ENCODE measurements at regions not wholly inside any gene's neighbourhood (a gene's known extent, or its start where the extent isn't known, plus 50 kb on each side); places are given as distances from the start of the nearest gene placed in this dataset.
A peak's percentile ranks its signal among the peaks of the same experiment; 100 is the strongest.

DNA sequence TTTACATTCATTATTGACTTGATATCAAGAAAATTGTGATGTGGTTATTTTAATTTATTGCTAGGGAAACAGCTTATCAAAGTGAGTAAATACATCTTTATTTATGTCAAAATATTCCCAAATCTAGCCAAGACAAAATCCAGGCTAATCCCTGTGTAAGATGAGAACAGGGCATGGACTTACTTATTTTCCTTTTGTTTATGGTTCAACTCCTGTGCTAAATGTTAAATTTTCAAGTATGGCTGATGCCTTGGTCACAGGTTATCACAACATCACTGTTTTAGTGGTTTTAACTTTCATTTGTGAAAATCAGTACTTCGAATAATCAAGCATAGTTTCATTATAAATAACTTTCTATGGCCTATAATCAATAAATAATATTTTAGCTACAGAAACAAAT lies 657.0 kb upstream of the SYT4 start:
- no peak for ATAC-seq
- no peak overlapping the region for H3K27ac ChIP-seq
- no peak for DNase-seq
- intact Hi-C loops (cut with DNase I) = no loop called here
- WGBS, 3 donors = 61 to 72% (median 67%) methylated on average over 1 of the region's 1 CpG
- TF ChIP-seq, protein P1, sequence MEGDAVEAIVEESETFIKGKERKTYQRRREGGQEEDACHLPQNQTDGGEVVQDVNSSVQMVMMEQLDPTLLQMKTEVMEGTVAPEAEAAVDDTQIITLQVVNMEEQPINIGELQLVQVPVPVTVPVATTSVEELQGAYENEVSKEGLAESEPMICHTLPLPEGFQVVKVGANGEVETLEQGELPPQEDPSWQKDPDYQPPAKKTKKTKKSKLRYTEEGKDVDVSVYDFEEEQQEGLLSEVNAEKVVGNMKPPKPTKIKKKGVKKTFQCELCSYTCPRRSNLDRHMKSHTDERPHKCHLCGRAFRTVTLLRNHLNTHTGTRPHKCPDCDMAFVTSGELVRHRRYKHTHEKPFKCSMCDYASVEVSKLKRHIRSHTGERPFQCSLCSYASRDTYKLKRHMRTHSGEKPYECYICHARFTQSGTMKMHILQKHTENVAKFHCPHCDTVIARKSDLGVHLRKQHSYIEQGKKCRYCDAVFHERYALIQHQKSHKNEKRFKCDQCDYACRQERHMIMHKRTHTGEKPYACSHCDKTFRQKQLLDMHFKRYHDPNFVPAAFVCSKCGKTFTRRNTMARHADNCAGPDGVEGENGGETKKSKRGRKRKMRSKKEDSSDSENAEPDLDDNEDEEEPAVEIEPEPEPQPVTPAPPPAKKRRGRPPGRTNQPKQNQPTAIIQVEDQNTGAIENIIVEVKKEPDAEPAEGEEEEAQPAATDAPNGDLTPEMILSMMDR (IDR thresholded peaks at IDR 0.05) = no peak
- H3K36me3 ChIP-seq (ENCODE audit: insufficient read depth in 1 of 2, low read depth in 1 of 2) = no peaks in the 10 kb centered on the region
- H3K27me3 ChIP-seq (ENCODE audit: insufficient read depth in 3 of 3, low read length in 2 of 3) = no peaks in the 10 kb centered on the region
- no peak overlapping the region for H3K4me3 ChIP-seq
- no peaks in the 10 kb centered on the region for H3K9me3 ChIP-seq
- H3K4me1 ChIP-seq = no peaks in the 10 kb centered on the region

DNA sequence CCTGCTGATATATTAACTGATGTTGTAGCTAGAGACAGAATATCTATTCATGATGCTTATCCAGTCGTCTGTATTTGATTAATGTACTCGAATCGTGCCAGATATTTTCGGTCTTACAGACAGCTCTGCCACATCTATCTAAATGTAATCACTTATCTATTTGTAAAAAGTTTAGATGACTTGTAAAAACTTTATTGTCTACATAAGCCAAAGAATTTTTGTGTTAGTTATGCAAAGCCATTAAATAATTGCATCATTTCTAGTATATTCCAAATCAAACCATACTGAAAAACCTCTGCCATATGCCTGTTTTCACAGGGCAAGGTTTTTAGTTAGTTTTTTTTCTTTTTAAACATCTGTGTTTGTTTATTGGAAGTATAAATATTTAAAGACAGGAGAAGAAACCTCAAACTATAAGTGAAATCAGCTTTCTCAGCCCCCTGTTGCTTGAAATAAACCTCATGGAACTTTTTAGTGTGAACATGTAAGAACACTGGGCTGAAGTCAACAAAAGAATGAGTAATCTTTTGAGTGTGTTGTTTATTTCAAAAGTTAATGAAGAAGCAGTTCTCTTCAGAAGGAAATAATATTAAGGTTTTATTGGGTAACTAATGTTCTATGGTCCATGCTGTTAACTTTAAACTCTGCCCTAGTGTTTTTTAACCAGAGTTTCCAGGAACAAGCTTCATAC lies 657.6 kb upstream of the SYT4 start:
- Histone ChIP-seq H3K9me3 (no peaks in the 10 kb centered on the region), H3K27me3 (ENCODE audit: insufficient read depth in 3 of 3, low read length in 2 of 3) (no peaks in the 10 kb centered on the region), H3K36me3 (ENCODE audit: insufficient read depth in 1 of 2, low read depth in 1 of 2) (no peaks in the 10 kb centered on the region), H3K4me3 (no peak overlapping the region), H3K27ac (no peak overlapping the region), H3K4me1 (no peaks in the 10 kb centered on the region)
- intact Hi-C loops (cut with DNase I) = no loop called here
- DNase-seq = no peak
- peak in 1 of 4 donors; percentile 46 for ATAC-seq
- WGBS, 3 donors = 60 to 62% (median 62%) methylated on average over 4 of the region's 4 CpGs
- TF ChIP-seq, protein P1 (IDR thresholded peaks at IDR 0.05) = no peak

DNA sequence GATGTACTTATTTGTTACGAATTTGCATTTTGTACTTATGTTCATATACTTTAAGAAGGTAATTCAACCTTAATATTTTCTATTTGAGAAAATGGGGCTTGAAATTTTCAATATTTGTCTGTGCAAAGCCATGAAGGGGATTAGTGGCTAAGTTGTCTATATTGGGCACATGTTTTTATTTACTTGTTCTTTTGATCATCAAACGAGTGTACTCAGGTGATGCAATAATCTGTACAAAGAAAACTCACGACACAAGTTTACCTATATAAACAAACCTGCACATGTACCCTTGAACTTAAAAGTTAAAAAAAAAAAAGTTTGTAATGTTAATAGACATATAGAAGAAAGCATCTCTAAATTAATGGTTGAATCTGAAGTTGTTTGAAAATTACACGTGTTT lies 658.9 kb upstream of the SYT4 start:
- Histone ChIP-seq H3K4me3 (no peak overlapping the region), H3K9me3 (no peaks in the 10 kb centered on the region), H3K36me3 (ENCODE audit: insufficient read depth in 1 of 2, low read depth in 1 of 2) (no peaks in the 10 kb centered on the region), H3K4me1 (no peaks in the 10 kb centered on the region), H3K27me3 (ENCODE audit: insufficient read depth in 3 of 3, low read length in 2 of 3) (no peaks in the 10 kb centered on the region), H3K27ac (no peak overlapping the region)
- TF ChIP-seq, protein P1 (IDR thresholded peaks at IDR 0.05) = no peak
- WGBS, 3 donors = 91 to 92% (median 91%) methylated on average over 4 of the region's 4 CpGs
- no peak for DNase-seq
- ATAC-seq = no peak
- intact Hi-C loops (cut with DNase I) = no loop called here

DNA sequence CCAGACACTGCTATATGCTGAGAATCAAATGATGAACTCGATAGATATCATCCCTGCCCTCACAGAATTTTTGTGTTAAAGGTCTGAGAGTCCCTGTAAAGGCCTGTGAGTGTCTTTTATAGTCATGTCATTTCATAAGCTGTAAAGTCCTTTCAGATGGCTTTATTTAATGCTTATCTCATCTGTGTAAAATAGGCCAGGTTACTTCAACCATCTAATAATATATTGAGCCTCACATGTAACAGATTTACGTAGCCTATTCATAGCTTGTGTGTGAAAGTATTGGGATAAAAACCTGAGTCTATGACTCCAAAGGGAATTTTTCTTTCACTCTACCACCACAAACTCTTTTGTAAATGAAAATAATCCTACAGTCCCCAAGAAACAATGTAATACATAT lies 672.0 kb upstream of the SYT4 start:
- 45 to 59% (median 58%) methylated on average over 2 of the region's 2 CpGs for WGBS, 3 donors
- H3K27me3 ChIP-seq (ENCODE audit: insufficient read depth in 3 of 3, low read length in 2 of 3) = no peaks in the 10 kb centered on the region
- peaks cover 12% of the 10 kb centered on the region for H3K4me1 ChIP-seq
- ATAC-seq (peak; percentile 35 to 96 (median 89)), DNase-seq (no peak)
- no peak overlapping the region for H3K4me3 ChIP-seq
- H3K9me3 ChIP-seq = no peaks in the 10 kb centered on the region
- no peaks in the 10 kb centered on the region for H3K36me3 ChIP-seq (ENCODE audit: insufficient read depth in 1 of 2, low read depth in 1 of 2)
- TF ChIP-seq, protein P1 (IDR thresholded peaks at IDR 0.05) = no peak
- peak overlapping the region; percentile 61 for H3K27ac ChIP-seq
- intact Hi-C loops (cut with DNase I) = no loop called here

DNA sequence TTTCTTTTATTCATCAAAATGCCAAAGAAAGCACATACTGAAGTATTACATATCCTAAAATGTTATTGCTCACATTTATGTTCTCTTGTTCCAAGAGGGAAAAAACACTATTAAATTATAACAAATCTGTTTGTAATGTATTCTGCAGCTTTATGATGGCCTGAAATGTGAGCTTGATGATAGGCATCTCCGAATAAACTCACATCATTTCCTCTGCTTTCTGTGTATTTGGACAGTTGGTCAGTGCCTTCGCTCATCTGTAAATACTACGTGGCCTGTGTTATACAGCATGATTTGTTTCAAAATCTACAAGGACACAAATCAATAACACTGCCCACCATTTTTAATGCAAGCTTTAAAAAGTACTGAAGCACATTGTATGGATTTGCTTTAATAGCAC lies 672.8 kb upstream of the SYT4 start:
- TF ChIP-seq, protein P1 (IDR thresholded peaks at IDR 0.05) = no peak
- Histone ChIP-seq H3K4me3 (no peak overlapping the region), H3K27me3 (ENCODE audit: insufficient read depth in 3 of 3, low read length in 2 of 3) (no peaks in the 10 kb centered on the region), H3K9me3 (no peaks in the 10 kb centered on the region), H3K27ac (peak overlapping the region; percentile 61), H3K4me1 (peaks cover 12% of the 10 kb centered on the region), H3K36me3 (ENCODE audit: insufficient read depth in 1 of 2, low read depth in 1 of 2) (no peaks in the 10 kb centered on the region)
- intact Hi-C loops (cut with DNase I) = no loop called here
- WGBS, 3 donors = 77 to 96% (median 93%) methylated on average over 3 of the region's 3 CpGs
- DNase-seq (no peak), ATAC-seq (no peak)
